PC-3 (cell line): ENCODE measurements at regions not wholly inside any gene's neighbourhood (a gene's known extent, or its start where the extent isn't known, plus 50 kb on each side); places are given as distances from the start of the nearest gene placed in this dataset.

Experiments used
- EZH2 ChIP-seq: fragments of 300-600 bp; sonication (generic); IDR thresholded peaks from one replicate; pipeline ENCODE4 v1.6.1; 2017; ENCODE audit warnings: antibody characterized with exemption, mild to moderate bottlenecking, low read length; ENCODE audit not compliant: unreplicated experiment
- EZH2phosphoT487 ChIP-seq: fragments of 300-600 bp; sonication (generic); IDR thresholded peaks from 2 replicates; pipeline ENCODE4 v1.6.1; 2018; ENCODE audit warnings: mild to moderate bottlenecking, antibody characterized with exemption, low read length, borderline replicate concordance
- TF ChIP-seq, protein P1 (sequence below): fragments of 300-600 bp; sonication (generic); conservative IDR thresholded peaks from 2 replicates; pipeline ENCODE4 v1.5.1; 2017; ENCODE audit warnings: antibody characterized with exemption, low read depth, mild to moderate bottlenecking, low read length

DNA sequence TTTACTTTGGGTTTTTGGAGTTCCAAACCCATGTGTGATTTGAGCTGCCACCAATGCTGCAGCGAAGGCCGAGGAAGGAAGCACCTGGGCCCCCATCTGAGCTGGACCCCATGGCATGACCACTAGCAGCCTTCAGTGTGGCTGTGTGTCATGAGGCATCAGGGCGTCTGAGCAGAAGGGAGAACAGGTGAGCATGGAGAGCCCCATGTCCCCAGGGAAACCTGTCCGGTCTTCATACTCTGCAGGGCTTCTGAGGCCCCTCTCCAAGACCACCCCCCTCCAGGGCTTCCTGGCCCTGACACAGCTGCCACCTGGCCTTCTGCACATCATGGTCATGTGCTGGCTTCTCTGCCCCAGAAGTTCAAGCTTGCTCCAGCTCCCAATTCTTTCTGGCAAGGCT is 169.1 kb upstream of the CST7 start:
- TF ChIP-seq, protein P1, sequence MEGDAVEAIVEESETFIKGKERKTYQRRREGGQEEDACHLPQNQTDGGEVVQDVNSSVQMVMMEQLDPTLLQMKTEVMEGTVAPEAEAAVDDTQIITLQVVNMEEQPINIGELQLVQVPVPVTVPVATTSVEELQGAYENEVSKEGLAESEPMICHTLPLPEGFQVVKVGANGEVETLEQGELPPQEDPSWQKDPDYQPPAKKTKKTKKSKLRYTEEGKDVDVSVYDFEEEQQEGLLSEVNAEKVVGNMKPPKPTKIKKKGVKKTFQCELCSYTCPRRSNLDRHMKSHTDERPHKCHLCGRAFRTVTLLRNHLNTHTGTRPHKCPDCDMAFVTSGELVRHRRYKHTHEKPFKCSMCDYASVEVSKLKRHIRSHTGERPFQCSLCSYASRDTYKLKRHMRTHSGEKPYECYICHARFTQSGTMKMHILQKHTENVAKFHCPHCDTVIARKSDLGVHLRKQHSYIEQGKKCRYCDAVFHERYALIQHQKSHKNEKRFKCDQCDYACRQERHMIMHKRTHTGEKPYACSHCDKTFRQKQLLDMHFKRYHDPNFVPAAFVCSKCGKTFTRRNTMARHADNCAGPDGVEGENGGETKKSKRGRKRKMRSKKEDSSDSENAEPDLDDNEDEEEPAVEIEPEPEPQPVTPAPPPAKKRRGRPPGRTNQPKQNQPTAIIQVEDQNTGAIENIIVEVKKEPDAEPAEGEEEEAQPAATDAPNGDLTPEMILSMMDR: no peak
- TF ChIP-seq EZH2 (no peak), EZH2phosphoT487 (no peak)
